ENCODE measurements at regions not wholly inside any gene's neighbourhood (a gene's known extent, or its start where the extent isn't known, plus 50 kb on each side); places are given as distances from the start of the nearest gene placed in this dataset.

- TF ChIP-seq CEBPZ (IDR thresholded peaks at IDR 0.05; ENCODE audit: low read depth, low read length) (no peak), SMARCA5 (IDR thresholded peaks at IDR 0.05) (no peak), ZBTB33 (IDR thresholded peaks at IDR 0.05) (no peak), EED (IDR thresholded peaks at IDR 0.05; ENCODE audit: low read depth) (no peak), ELK1 (IDR thresholded peaks at IDR 0.05; ENCODE audit: low read depth, low read length) (no peak), NR2F1 (conservative IDR thresholded peaks at IDR 0.05) (no peak), TCF3 (IDR thresholded peaks at IDR 0.05; ENCODE audit: borderline replicate concordance, insufficient read depth, low read depth, low read length) (no peak), HCFC1 (IDR thresholded peaks at IDR 0.05; ENCODE audit: low read length) (no peak), LARP7 (IDR thresholded peaks at IDR 0.05) (no peak), ZBTB40 (IDR thresholded peaks at IDR 0.05; ENCODE audit: borderline replicate concordance) (no peak), GATAD2B (conservative IDR thresholded peaks at IDR 0.05; ENCODE audit: low read depth) (no peak)
Observed at GRCh38 chr10:21238717-21239116, 286.8 kb downstream of the SKIDA1 start (continued).
